ENCODE measurements at regions not wholly inside any gene's neighbourhood (a gene's known extent, or its start where the extent isn't known, plus 50 kb on each side); places are given as distances from the start of the nearest gene placed in this dataset.
"Not testable (repeated sequence)": the region's sequence is repeated elsewhere in the genome, so short reads cannot be mapped to it uniquely, and the experiment has no call there.

DNA sequence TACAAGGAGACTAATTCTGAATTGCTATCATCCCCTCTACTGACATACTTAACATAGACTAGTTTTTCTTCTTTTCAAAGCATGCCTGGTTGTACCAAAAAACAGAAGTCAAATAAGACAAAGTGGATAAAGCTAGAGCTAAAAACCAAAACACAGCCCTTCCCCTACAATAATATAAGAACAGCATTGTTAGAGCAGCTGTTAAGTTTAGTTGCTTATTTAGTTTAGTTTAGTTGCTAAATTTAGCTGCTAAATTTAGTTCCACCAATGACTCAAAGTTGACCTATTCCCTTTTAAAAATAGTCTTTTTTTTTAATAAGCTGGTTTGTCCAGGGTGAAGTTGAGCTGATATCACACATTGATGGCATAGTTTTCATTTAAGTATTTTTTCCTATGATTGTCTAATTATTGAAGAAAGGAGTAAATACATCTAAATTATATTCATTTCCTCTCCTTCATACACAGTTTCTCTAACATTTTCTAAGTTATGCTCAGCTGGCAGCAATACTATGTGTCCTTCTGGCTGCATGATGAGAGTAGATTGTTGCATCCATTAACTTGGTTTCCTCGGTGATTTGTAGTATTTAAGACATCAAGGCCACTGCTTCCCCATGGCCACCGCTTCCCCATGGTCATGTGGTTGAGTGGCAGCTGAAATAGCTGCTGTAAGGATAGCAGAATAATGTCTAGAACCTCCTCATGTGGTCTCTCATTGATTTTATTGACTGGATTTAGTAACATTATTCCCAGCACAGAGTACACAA lies 718.6 kb upstream of the NECTIN3 start:
- TF ChIP-seq, protein P1, sequence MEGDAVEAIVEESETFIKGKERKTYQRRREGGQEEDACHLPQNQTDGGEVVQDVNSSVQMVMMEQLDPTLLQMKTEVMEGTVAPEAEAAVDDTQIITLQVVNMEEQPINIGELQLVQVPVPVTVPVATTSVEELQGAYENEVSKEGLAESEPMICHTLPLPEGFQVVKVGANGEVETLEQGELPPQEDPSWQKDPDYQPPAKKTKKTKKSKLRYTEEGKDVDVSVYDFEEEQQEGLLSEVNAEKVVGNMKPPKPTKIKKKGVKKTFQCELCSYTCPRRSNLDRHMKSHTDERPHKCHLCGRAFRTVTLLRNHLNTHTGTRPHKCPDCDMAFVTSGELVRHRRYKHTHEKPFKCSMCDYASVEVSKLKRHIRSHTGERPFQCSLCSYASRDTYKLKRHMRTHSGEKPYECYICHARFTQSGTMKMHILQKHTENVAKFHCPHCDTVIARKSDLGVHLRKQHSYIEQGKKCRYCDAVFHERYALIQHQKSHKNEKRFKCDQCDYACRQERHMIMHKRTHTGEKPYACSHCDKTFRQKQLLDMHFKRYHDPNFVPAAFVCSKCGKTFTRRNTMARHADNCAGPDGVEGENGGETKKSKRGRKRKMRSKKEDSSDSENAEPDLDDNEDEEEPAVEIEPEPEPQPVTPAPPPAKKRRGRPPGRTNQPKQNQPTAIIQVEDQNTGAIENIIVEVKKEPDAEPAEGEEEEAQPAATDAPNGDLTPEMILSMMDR (IDR thresholded peaks at IDR 0.05; ENCODE audit: borderline replicate concordance) = no peak
- no peaks in the 10 kb centered on the region for H3K27me3 ChIP-seq (ENCODE audit: low read depth)
- H3K9me3 ChIP-seq (replicated peaks) = peaks cover 7% of the 10 kb centered on the region
- no peaks in the 10 kb centered on the region for H3K4me1 ChIP-seq
- intact Hi-C loops (cut with micrococcal nuclease) = no loop called here
- H3K36me3 ChIP-seq = no peaks in the 10 kb centered on the region
- no peak overlapping the region for H3K27ac ChIP-seq (replicated peaks)
- no peak for DNase-seq
- H3K4me3 ChIP-seq = no peak overlapping the region

DNA sequence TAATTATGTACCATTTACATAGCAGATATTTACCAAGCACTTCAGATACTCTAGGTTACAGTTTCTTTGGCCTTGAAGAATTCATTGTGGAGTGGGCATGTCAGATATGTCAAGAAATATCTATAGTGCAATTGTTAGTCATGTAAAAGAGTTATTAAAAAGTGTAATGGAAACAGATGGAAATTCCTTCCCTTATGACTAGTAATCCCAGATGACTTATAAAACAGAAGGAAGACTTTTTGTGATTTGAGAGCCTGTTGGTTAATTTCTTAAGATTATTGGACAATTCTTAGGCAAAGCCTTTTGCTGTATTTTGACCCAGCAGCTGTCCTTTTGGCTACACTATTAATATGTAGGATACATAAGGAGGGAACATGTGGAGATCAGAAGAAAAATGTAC lies 708.9 kb upstream of the NECTIN3 start:
- intact Hi-C loops (cut with micrococcal nuclease) = no loop called here
- H3K4me3 ChIP-seq = no peak overlapping the region
- no peaks in the 10 kb centered on the region for H3K27me3 ChIP-seq (ENCODE audit: low read depth)
- DNase-seq = no peak
- TF ChIP-seq, protein P1 (IDR thresholded peaks at IDR 0.05; ENCODE audit: borderline replicate concordance) = no peak
- H3K4me1 ChIP-seq = no peaks in the 10 kb centered on the region
- no peaks in the 10 kb centered on the region for H3K36me3 ChIP-seq
- H3K27ac ChIP-seq (replicated peaks) = no peak overlapping the region
- peaks cover 17% of the 10 kb centered on the region for H3K9me3 ChIP-seq (replicated peaks)

DNA sequence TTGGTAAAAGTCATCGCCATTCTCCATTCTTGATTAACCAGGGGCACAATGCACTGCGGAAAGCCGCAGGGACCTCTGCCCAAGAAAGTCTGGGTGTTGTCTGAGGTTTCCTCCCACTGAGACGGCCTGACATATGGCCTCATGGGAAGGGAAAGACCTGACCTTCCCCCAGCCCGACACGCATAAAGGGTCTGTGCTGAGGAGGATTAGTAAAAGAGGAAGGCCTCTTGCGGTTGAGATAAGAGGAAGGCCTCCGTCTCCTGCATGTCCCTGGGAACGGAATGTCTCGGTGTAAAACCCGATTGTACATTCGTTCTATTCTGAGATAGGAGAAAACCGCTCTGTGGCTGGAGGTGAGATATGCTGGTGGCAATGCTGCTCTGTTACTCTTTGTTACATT lies 704.3 kb upstream of the NECTIN3 start:
- H3K36me3 ChIP-seq; H3K9me3 ChIP-seq (replicated peaks); DNase-seq; H3K27ac ChIP-seq (replicated peaks); intact Hi-C loops (cut with micrococcal nuclease); H3K4me1 ChIP-seq; H3K4me3 ChIP-seq; H3K27me3 ChIP-seq (ENCODE audit: low read depth): not testable (repeated sequence)

DNA sequence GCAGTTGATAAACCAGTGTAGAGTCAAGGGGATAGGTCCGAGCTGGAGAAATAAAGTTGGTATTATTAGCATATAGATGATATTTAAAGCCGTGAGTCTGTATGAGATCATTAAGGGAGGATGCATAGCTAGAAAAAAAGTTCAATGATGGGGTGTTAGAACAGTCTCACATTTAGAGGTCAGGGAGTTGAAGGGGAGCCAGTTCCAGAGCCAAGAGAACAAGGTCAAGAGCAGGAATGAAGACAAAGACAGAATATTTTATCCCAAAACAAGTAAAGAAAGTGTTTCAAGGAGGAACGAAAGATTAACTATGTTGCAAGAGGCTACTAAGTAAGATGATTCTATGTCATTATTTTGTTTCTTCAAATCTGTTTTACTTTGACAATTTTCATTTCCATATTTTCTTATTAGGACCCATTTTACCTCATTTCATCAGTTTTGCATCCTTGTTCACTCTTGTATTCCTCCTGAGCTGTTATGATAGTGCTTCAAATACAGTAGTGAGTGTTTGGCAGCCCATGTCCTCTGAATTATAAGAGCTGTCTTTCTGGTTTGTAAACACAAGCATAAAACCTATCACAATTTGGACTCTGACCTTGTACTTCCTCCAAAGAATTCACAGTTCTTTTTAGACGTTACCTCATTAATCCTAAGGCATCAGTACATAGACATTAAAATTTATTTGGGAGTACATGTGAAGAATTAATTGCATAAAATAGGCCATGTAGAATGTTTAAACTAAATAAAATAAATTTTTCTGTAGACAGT lies 695.7 kb upstream of the NECTIN3 start:
- Histone ChIP-seq H3K27ac (replicated peaks) (no peak overlapping the region), H3K27me3 (ENCODE audit: low read depth) (no peaks in the 10 kb centered on the region), H3K4me3 (no peak overlapping the region), H3K36me3 (no peaks in the 10 kb centered on the region), H3K9me3 (replicated peaks) (no peaks in the 10 kb centered on the region), H3K4me1 (no peaks in the 10 kb centered on the region)
- TF ChIP-seq, protein P1 (IDR thresholded peaks at IDR 0.05; ENCODE audit: borderline replicate concordance) = no peak
- DNase-seq = no peak
- intact Hi-C loops (cut with micrococcal nuclease) = no loop called here

DNA sequence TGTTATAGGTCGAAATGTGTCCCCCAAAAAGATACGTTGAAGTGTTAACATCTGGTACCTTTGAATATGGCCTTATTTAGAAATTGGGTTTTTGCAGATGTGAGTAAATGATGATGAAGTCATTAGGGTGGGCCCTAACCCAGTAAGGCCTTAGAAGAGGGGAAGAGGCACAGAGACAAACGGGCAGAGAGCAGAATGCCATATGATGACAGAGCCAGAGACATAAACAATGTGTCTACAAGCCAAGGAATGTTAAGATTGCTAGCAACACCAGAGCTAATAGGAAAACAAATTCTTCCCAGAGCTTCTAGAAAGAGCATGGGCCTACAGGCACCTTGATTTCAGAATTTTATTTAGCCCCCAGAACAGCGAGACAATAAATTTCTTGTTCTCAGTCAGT lies 693.1 kb upstream of the NECTIN3 start:
- TF ChIP-seq, protein P1 (IDR thresholded peaks at IDR 0.05; ENCODE audit: borderline replicate concordance) = no peak
- Histone ChIP-seq H3K4me1 (no peaks in the 10 kb centered on the region), H3K27me3 (ENCODE audit: low read depth) (no peaks in the 10 kb centered on the region), H3K36me3 (no peaks in the 10 kb centered on the region), H3K4me3 (no peak overlapping the region), H3K27ac (replicated peaks) (no peak overlapping the region), H3K9me3 (replicated peaks) (no peaks in the 10 kb centered on the region)
- intact Hi-C loops (cut with micrococcal nuclease) = no loop called here
- no peak for DNase-seq

DNA sequence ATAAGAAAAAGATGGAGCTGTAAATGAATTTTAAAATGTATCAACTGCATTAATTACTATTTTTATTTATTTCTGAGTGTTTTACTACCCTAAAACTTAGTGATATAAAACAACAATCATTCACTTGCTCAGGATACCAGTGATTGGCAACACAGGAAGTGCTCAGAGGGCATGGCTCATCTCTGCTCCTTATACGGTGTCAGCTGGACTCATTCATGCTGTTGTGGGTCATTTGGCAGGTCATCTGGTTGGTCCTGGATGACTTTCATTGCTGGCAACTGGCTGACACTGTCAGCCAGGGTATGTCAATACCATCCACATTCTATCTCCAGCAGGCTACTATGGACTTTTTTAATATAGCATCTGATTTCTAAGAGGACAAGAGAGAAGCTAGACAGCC lies 689.6 kb upstream of the NECTIN3 start:
- Histone ChIP-seq H3K27me3 (ENCODE audit: low read depth) (no peaks in the 10 kb centered on the region), H3K9me3 (replicated peaks) (no peaks in the 10 kb centered on the region), H3K27ac (replicated peaks) (no peak overlapping the region), H3K36me3 (no peaks in the 10 kb centered on the region), H3K4me3 (no peak overlapping the region), H3K4me1 (no peaks in the 10 kb centered on the region)
- intact Hi-C loops (cut with micrococcal nuclease) = no loop called here
- TF ChIP-seq, protein P1 (IDR thresholded peaks at IDR 0.05; ENCODE audit: borderline replicate concordance) = no peak
- DNase-seq = no peak
